HG02870 (cell line): ENCODE measurements at regions not wholly inside any gene's neighbourhood (a gene's known extent, or its start where the extent isn't known, plus 50 kb on each side); places are given as distances from the start of the nearest gene placed in this dataset.

Experiments
- ATAC-seq: cut with Tn5 transposase; IDR thresholded peaks from one replicate; pipeline ENCODE4 v1.9.1; 2021; ENCODE audit warnings: mild to moderate bottlenecking, moderate library complexity; ENCODE audit not compliant: unreplicated experiment

DNA sequence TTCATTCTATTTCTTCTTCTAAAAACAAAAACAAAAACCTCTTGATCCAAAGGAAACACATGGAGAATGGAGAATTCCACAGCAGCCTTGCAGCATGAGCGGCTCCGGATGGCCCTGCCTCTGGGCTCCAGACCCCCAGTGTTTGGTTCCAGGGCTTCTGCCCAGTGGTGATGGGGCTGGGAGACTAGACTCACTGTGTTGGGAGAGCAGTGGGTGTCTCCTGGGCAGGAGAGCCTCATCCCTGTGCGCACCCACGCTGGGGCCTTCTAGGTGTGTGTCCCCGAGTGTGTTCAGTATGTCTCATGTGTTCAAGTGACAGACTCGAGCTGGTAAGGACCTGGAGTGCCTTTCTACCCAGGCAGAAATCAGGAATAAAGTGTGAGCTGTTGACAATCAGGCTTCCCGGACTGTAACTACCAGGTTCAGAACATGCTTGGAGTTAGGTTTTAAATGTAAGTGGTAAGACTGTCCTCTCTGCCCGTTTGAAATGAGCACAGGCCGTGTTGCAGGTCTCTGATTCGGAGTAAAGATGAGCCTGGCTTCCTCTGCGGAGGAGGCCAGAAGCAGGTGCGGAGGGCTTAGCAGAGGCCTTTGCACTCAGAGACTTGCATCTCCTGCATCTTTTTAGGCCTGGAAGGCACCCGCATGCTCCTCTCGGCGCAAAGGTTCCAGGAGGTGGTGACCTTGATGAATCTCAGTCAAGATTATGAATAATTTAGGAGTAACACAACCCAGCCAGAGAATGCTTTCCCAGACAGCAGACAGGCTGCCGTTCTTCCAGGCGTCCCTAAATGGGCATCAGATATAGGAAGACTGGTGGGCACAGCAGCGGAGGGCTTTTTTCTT is 253.6 kb downstream of the CDH26 start:
- ATAC-seq, result no peak

DNA sequence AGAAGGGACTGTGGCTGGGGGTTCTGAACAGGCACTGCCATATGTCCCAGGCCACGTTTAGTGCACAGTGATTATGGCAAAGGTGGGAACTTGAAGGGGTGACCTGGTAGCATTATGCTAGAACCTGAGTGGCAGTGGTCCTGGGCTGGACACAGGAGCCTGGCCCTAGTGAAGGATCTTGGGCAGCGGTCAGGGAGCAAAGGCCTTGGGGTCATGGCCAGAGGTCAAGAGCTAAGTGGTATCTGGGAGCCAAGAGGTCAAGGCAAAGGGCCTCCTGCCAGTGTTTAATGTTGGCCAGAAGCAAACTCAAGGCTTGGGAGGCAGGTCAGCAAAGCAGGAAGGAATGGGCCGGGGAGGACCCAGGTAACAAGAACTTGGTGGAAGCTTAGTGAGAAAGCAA is 254.5 kb downstream of the CDH26 start:
- no peak for ATAC-seq

DNA sequence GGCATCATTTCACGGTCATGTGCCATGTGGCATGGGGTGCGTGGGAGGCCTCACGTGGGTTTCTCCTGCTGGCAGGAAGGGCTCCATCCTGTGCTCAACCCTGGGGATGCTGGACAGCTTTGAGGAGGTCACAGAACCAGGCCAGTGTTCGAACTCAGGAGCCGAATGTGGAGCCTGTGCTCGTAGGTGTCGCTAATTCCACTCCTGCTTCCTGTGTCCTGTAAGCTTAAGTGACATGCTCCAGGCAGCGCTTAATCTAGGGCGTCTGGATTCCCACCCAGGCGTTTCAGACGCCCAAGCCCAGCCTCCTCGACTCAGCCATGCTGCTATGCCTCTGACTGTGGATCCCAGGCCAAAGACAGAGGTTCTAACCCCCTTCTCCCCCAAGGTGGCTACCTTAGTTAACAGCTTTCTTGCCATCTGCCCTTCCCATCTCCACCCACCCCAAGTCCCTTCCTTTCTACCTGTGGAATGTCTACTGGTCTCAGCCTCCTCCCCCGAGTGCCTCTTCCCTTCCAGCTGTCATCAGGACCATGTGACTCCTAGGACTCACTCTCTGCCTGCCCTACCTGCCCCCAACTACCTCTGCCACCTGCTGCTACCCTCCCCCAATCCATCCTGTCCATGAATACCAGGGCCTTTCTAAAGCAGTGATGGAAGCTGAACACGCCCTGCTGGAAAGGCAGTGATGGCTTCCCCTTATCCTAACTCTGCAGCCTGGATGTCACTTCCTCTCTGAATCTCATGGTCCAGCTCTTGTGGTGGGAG is 255.1 kb downstream of the CDH26 start:
- ATAC-seq, result no peak

DNA sequence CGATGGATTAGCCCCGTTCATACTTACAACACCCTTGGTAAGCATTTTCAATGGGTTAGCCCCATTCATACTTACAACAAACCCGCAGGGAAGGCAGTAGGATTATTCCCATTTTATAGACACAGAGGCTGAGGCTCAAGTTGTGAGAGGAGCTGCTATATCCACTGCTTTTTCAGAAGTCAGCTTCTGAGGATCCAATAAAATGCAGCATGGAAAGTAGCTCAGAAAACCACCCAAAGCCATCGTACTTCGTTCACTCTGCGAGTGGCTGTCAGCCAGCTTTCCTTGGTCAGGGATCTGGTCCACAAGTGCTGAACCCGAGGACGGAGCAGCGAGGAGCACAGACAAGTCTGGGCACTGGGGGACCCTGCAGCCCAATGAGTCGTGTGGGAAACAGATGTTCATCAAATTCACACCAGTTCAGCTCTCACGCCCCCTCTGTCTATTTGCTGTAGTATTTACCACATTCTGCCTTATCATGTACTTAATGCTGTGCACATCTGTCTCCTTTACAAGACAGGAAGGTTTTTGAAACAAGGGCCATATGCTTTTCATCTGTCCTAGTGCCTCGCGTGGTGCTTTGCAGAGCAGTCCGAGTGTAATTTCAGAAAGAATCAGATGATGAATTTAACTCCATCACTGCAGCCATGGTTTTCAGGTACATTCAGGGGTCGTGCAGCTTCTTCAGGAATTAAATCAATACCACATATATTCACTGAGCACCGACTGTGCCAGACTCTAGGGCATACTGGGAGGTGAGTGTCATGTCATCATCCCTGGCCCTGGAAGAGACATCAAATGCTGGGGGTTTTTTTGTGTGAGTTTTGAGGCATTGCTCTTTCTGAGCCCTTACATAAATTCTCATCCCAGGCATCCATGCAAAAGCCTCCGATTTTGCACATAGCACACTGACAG is 256.9 kb downstream of the CDH26 start:
- ATAC-seq, result no peak

DNA sequence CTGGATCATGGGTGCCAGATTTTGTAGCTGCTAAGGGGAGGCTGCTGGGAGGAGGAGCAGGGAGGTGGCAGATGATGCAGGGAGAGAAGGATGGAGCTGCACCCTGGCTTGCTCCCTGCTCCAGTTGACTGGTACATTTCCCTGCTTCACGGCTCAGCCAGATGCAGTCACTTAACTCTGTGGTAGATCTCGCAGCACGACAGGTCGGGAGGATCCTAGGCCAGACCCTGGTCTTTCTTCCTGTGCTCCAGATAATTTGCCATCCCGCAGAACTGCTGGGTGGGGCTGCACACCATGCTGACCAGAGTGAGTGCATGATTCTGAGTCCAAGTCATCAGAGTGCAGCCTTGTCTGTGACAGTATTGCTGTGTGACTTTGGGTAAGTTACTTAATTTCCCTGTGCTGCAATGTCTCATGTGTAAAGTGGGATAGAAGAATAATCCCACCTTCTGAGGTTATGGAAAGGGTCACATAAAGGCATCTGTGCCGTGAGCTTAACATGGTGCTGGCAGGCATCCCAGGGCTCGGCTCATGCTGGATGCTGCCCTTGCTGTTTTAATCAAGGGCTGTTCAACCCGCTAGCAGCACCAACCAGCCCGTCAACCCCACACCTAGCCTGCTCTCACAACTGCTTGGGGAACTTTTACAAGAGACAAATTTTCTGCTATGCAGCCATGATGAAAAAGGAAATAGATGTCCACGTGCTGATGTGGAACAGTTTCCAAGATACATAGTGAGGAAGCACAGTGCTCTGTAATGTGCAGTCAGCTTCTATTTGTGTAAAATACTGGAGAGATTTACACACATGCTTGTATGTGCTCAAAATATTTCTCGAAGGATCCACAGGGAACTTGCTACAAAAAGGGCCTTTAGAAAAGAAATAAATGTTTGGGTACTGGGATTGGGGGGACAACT is 257.9 kb downstream of the CDH26 start:
- no peak for ATAC-seq

DNA sequence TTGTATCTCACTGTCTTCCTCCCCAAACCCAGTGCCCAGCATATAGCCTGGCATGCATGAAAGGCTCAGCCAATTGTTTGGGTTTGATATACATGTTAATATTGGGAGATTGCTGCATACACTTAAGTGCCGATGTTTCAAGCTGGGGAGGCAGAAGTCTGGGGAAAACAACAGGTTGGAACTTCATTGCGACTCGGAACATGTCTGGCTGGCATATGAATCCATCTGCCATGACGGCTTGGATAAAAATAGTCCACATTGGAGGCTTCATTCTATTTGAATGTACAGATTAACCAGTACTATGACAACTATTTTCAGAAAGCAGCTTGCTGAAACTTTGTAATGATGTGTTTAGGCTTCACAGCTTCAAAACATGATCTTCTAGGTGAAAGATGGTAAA is 261.0 kb downstream of the CDH26 start:
- no peak for ATAC-seq

DNA sequence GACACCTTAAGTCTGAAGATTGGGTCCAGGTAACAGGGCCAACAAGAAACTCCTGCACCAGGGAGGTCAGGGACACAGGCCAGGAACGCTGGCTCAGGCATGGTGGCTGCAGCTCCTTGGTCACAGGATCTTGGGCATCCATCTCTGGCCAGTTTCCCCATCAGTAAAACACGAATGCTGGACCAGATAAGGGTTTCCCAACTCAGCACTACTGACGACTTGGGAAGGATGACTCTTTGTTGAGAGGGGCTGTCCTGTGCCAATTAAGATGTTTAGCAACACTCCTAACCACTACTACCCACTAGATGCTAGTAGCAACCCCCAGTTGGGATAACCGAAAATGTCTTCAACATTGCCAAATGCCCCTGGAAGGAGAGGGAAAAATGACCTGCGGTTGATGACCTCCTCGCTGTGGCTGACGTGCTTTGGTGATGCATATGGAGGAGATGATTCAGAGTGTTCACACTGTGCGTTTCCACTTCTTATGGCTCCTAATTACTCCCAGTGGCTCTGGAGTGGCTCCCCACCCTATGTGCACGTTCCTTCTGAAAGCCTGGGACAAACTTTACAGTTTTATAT is 261.9 kb downstream of the CDH26 start:
- no peak for ATAC-seq

DNA sequence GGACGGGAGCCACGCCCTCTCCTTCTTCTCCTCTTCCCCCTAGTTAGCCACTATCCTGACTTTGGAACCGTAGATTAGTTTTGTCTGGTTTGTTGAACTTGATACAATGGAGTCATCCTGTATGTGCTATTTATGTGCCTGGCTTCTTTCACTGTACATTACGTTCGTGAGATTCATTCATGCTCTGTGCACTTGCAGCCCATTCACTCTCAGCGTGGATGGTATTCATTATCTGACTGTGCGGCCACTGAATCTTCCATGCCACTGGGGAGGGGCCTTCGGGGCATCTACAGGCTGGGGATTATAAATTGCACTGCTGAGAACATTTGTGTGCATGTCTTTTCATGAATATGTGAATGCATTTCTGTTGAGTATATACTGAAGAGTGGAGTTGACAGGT is 262.5 kb downstream of the CDH26 start:
- ATAC-seq, result no peak

DNA sequence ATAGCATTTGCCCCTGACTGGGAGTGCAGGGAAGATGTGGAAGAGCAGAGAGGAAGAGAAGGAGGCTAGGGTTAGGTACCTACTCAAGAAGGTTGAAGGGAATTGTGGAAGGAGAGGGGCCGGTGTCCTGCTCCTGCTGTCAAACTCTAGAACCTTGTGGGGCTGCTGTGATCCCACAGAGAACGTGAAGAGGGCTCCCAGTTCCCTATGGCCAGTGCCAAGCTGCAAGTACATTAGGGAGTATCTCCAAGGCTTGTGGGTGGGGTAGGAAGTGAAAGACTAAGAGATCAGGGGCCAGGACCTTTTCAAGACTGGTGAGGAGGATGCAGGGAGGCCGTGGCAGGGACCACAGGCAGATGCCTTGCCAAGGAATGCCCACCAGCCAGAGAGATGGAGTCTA is 263.4 kb downstream of the CDH26 start:
- no peak for ATAC-seq

DNA sequence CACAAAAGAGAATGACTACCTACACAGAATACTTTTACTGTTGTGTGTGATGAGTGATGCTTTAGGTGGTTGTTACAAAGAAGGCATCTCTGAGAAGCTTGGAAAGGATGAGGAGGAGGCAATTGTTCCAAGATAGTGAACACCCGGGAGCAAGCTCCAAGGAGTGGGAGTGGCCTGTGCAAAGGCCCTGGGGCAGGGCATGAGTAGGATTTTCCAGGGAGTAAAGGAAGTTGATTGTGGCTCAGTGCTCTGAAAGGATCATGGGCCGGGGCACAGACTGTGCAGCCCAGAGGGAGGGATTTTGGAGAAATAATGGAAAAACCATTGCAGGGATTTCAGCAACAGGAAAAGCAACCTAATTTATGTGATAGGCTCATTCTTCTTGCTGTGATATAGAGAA is 264.3 kb downstream of the CDH26 start:
- ATAC-seq, result no peak

DNA sequence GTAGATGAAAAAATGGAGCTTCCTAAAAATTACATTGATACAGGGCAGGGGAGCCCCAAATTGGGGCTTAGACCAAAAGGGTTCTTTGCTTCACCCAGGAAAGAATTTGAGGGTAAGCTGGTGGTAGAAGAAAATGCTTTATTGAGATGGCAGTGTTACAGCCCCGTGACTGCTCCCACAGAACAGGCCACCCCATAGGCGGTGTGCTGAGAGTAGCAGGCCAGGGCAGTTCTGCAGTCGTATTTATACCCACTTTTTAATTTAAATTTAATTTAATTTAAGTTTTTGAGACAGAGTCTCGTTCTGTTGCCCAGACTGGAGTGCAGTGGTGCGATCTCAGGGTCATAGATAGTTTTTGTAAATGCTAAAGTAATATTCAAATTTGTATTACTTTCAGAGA is 265.0 kb downstream of the CDH26 start:
- ATAC-seq, result no peak

DNA sequence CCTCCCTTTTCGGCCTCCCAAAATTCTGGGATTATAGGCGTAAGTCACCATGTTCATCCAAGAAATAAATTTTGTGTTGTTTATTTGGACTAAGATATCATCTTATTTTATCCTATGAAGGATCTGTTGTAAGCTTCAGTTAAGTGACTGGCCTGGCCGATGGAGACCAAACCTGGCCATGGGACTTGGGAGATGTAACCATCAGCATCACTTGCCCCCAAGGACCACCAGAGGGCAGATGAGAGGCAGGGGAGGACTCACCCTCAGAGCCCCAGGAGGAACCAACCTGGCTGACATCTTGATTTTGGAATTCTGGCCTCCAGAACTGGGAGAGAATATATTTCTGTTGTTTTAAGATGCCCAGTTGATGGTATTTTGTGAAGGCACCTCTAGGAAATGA is 266.7 kb downstream of the CDH26 start:
- no peak for ATAC-seq

DNA sequence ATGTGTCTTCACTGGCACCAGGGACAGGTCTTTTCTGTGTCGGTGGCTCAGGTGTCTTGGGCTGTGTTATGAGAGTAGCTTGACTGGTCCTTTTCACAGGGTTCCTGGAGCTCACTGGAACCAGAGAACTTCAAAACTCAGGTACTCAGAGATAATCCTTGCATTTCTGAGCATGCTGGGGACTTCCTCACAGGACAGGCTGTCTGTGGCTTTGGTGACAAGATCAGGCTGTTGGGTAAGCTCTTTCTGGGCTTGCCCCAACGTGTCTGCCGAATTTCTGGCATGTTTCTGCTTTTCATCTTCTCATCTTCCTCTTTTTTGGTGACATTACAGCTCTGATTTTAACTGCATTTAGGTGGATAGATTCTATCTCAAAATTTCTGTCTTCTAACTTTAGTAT is 270.0 kb downstream of the CDH26 start:
- ATAC-seq, result no peak

DNA sequence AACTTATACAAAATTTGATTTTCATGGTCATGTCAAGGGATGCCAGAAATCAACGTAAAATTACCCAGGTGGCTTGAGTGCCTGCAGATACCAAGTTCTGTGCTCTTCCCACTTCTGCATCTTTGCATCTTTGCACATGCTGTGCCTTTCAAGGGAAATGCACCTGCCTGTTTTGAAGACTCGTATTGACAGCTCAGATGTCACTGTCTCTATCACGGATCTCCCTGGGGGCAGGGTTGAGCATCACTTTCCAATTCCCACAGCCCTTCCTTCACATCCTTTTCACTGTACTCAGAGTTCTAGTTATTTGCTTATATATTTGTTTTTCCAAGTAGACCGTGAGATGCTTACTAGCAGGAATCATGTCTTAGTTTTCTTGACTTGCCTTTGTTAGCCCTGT is 274.2 kb downstream of the CDH26 start:
- ATAC-seq, result no peak

DNA sequence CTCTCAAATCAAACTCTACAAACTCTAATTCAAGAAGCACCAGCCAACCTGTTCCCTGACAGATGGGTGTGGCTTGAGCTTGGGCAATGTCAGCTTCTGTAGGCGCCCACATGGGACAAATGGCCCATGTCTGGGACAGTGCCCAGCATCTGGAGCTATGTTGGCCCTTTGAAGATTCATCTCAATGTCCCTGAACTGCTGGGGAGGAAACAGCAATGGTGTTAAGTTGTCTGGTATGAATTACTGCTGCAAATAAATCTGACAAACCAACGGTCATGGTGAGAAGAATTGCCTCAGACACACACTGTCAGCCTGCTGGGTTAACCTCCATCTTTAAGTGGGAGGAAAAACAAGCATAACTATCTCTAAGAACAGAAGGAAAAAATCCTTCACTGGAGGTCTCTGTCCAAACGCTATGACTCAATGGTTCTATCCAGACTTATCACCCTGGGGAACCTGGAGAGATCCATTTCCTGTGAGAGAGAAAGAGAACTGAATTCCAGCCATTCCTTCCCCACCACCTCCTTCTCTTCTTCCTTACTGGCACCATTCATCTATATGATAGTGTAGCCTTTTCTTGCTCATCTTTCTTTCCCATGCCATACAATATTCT is 274.9 kb downstream of the CDH26 start:
- no peak for ATAC-seq

DNA sequence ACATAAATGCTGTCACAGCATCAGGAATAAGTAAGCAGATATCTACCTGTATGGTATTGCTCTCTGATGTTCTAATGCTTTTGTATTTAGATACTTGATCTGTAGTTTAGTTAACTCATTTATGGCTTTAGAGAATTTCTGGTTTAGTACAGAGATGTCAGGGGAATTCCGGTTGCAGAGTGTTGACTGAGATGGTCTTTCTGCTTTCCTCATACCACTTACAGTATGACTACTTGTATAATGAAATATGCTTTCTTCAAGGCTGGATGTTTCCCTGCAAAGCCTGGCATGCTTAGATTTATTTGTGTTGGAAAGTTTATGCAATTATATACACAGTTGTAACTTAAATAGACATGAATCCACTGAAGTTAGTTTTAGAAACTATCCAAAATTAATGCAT is 278.4 kb downstream of the CDH26 start:
- ATAC-seq, result no peak

DNA sequence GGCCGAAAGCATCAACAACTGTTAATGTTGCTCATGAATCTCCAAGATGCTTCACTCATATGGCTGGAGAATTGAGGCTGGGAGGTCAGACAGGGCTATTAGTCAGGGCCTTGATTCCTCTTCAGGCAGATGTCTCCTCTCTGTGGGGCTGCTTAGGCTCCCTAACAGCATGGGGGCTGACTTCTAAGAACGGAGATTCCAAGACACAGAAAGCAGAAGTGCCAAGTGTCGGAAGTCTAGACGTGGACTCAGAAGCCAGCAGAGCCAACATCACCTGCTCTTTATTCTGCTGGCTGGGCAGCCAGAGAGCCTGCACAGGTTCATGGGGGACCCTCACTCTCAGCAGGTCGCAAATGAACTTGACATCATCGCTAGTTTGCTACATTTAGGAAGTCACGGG is 279.8 kb downstream of the CDH26 start:
- no peak for ATAC-seq

DNA sequence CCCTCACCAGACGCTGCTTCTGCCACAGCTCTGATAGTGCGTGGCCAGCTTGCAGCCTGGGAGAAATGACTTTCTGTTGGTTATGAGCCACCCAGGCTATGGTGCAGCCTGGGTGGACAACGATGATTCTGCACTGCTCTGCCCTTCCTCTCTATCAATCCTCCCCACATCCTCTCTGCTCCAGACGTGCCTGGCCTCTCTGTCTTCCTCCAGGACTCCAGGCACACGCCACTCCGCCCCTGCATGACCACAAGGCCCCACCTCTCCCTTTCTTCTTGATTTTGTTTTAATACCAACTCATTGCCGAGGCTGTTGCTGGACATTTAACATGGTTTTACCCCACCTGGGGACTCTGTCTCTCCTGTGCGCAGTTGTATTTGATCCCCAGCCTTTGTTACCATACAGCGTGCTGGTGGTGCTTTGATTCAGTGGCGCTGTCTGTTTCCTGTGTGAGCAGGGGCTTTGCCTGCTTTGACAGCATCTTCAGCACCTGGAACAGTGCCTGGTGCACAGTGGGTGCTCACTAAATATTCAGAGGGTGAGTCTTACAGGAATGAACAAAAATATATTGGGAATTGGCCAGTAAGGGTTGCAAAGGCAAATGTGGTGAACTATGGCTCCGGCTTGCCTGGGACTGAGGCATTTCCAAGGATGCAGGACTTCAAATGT is 280.9 kb downstream of the CDH26 start:
- ATAC-seq, result no peak

DNA sequence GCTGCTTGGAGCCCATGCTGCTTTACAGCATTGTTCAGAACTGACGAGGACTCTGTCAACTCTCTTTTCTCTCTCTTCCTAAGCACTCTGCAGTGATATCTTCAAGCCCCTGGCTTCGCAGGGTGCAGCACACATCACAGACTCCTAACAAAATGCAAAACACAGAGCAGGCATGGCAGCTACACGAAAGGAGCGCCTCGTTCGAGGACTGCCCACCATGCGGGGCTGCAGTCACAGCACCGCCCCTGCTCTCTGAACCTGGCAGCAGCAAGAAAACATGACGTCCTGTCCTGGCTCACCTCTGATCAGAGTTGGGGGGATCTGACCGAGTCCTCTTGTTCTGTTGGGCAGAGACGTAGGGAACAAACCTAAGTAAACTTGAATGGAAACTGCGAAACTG is 281.7 kb downstream of the CDH26 start:
- no peak for ATAC-seq
